ENCODE measurements at regions not wholly inside any gene's neighbourhood (a gene's known extent, or its start where the extent isn't known, plus 50 kb on each side); places are given as distances from the start of the nearest gene placed in this dataset.

GRCh38 chr6:8664700-8665099, 229.4 kb upstream of the SLC35B3 start:
- no peak for DNase-seq (ENCODE audit: low spot score)
- WGBS: 37% methylated on average over 3 of the region's 3 CpGs
- Histone ChIP-seq H3K4me3 (ENCODE audit: low read depth in 1 of 3, low read length in 3 of 3) (peak overlapping the region in 1 of 3 donors; percentile 32), H3K27ac (ENCODE audit: low read depth in 1 of 2, low read length in 2 of 2) (peak overlapping the region in 1 of 2 donors; percentile 7), H3K4me1 (ENCODE audit: control insufficient read depth in 4 of 4, insufficient read depth in 4 of 4, low read length in 3 of 4) (peaks cover 4 to 37% (median 21%) of the 10 kb centered on the region in 4 donors), H3K9me3 (ENCODE audit: control insufficient read depth in 4 of 4, low read length in 3 of 4) (no peaks in the 10 kb centered on the region), H3K36me3 (ENCODE audit: control insufficient read depth in 4 of 4, insufficient read depth in 3 of 4, low read depth in 1 of 4, low read length in 3 of 4) (no peaks in the 10 kb centered on the region), H3K27me3 (ENCODE audit: control insufficient read depth in 4 of 4, insufficient read depth in 4 of 4, low read length in 3 of 4) (no peaks in the 10 kb centered on the region), H3K9ac (ENCODE audit: low read depth in 1 of 2, low read length in 2 of 2) (no peak overlapping the region)
- TF ChIP-seq ATF3 (IDR thresholded peaks at IDR 0.05) (peak; percentile 15), YY1 (IDR thresholded peaks at IDR 0.05) (peak; percentile 80), NR2F2 (IDR thresholded peaks at IDR 0.05) (no peak), HNF4G (IDR thresholded peaks at IDR 0.05) (no peak), RXRA (IDR thresholded peaks at IDR 0.05) (peak; percentile 60 to 75), JUND (IDR thresholded peaks at IDR 0.05) (peak in 1 of 2 donors; percentile 71), HNF4A (conservative IDR thresholded peaks at IDR 0.05) (peak in 1 of 2 donors; percentile 65), MAX (IDR thresholded peaks at IDR 0.05) (no peak), TAF1 (conservative IDR thresholded peaks at IDR 0.05) (no peak), RAD21 (IDR thresholded peaks at IDR 0.05) (peak in 1 of 2 donors; percentile 13), ZBTB33 (IDR thresholded peaks at IDR 0.05) (peak; percentile 23), SP1 (IDR thresholded peaks at IDR 0.05) (peak; percentile 15)

- DNase-seq (ENCODE audit: low spot score): no peak
- Histone ChIP-seq H3K9ac (ENCODE audit: low read depth in 1 of 2, low read length in 2 of 2) (no peak overlapping the region), H3K27ac (ENCODE audit: low read depth in 1 of 2, low read length in 2 of 2) (peak overlapping the region in 1 of 2 donors; percentile 46), H3K9me3 (ENCODE audit: control insufficient read depth in 4 of 4, low read length in 3 of 4) (no peaks in the 10 kb centered on the region), H3K4me3 (ENCODE audit: low read depth in 1 of 3, low read length in 3 of 3) (peak overlapping the region in 1 of 3 donors; percentile 11), H3K4me1 (ENCODE audit: control insufficient read depth in 4 of 4, insufficient read depth in 4 of 4, low read length in 3 of 4) (peaks cover 4 to 36% (median 18%) of the 10 kb centered on the region in 4 donors), H3K36me3 (ENCODE audit: control insufficient read depth in 4 of 4, insufficient read depth in 3 of 4, low read depth in 1 of 4, low read length in 3 of 4) (no peaks in the 10 kb centered on the region), H3K27me3 (ENCODE audit: control insufficient read depth in 4 of 4, insufficient read depth in 4 of 4, low read length in 3 of 4) (no peaks in the 10 kb centered on the region)
- TF ChIP-seq REST (IDR thresholded peaks at IDR 0.05) (no peak), NR2F2 (IDR thresholded peaks at IDR 0.05) (no peak), HNF4G (IDR thresholded peaks at IDR 0.05) (no peak), FOXA1 (IDR thresholded peaks at IDR 0.05) (peak; percentile 10), FOXA2 (IDR thresholded peaks at IDR 0.05) (peak; percentile 36), RXRA (IDR thresholded peaks at IDR 0.05) (peak in 1 of 2 donors; percentile 31), HNF4A (conservative IDR thresholded peaks at IDR 0.05) (peak in 1 of 2 donors; percentile 25)
- WGBS: 35% methylated on average over 3 of the region's 3 CpGs
These were observed 228.7 kb upstream of the SLC35B3 start for GRCh38 chr6:8664070-8664469.

Measured in liver (tissue), 7 donors.